Midbrain (tissue), 1 donor: ENCODE measurements at regions not wholly inside any gene's neighbourhood (a gene's known extent, or its start where the extent isn't known, plus 50 kb on each side); places are given as distances from the start of the nearest gene placed in this dataset.
"Not testable (repeated sequence)": the region's sequence is repeated elsewhere in the genome, so short reads cannot be mapped to it uniquely, and the experiment has no call there.

ENCODE experiments used
- DNase-seq: peaks from one replicate; lab custom pipeline; 2025; lab: John Stamatoyannopoulos, UW

GRCh38 chr7:87007038-87007437 lies 52.4 kb downstream of the ELAPOR2 start:
- no peak for DNase-seq

DNA sequence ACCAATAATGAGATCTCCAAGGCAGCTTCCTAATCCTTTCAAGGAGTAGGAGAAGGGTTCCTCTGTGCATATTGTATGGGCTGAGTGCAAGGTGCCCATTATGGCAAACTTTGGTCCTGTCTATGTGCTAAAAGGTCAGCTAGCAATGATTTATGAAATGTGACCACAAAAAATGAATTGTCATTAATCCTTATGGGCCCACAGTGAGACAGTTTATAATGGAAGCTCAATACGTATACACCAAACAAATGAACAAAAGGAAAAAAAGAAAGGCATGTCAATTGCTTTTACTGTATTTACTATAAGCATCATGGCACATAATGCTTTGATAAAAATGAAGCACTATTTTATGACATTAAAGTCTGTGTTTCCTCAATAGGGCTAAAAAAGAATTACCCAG lies 54.5 kb downstream of the ELAPOR2 start:
- DNase-seq: no peak

DNA sequence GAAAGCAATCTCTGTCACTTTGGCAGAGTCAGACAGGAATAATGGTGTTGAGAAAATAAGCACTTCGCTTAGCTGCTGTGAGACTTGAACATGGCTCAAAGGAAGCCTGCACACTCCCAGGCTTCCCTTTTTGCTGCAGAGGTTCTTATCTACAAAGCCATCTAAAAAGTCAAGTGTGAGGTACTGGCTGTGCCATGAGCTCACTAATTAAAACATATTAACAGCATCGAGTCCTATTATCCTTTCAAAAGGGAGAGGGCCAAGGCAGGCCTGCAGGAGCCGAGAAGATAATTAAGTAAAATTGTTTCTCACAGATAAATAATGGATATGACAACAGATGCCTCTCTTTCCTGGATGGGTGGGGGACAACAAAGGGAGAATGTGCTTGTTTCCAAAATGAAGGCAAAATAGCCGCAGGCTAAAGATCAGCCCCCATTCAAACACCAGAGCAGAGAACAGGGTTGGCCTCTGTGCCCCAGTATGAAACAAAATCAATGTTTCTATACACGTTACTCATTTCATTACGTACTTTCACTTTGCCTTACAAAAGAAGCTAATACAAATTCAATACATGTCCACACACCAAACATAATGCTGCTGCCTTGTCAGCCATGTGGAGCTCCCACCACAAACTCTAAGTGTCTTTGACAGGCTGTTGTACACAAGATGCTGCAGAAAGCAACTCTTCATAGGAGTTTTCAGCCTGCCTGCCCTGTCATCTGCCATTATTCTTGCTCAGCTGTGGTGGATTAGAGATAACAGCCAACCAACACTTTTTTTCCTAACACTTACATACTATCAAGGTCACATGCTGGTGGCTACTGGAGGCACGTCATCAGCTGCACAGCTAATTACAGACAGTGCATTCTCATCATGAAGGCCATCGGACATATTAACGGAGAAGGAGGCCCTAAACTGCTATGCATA lies 55.3 kb downstream of the ELAPOR2 start:
- peak; percentile 29 for DNase-seq

DNA sequence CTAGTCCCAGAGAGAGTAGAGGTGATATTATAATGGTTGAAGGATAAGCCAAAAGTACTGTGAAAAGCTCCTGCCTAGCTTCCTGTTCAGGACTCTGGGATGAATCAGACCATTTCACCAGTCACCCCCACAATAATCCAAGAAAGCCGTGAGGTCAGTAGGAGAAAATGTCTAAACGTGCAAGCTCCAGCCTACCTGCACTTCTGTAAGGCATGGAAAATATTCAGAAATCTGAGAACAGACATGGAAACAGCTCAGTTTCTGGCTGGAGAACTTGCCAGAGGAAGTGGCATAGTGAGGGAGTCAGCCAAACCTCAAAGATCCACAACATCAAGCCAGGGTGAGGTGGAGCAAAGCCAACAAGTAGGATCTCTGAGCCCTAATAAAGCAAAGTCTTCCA lies 58.2 kb downstream of the ELAPOR2 start:
- DNase-seq: peak; percentile 17

DNA sequence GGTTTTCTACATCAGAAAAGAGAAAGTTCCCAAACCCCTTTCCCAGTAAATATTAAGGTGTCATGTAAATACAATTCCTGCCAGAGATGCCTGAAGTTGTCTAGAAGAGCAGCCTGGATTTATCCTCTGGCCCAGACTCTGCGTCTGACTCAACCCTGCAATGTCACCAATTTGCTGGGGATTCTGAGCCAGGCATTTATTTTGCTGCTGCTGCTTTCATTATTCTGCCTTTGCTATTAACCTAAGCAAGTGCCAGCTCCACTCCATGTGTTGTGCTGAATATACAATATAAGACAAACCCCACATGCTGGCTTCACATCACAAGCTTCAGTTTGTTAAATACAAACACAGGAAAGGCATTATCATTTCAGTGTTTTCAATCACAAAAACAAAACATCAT lies 59.1 kb downstream of the ELAPOR2 start:
- peak; percentile 54 for DNase-seq

DNA sequence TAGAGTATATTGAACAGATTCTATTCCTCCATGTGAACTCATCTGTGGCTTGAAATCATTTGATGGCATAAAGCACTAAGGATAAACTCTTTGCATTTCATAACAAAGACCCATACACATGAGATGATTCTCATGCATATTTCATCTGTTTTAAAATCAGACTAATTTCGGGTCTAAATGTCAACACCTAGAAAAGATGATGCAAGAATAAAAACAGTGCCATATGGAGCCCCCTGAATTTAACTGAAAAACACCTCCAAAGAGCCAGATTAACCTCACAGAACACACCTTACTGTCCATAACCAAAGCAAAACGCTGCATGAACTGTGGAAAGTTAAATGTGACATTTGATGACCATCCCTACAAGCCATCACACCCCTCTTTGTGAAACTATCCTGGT lies 59.7 kb downstream of the ELAPOR2 start:
- DNase-seq: no peak

- no peak for DNase-seq
These were observed 63.6 kb downstream of the ELAPOR2 start for GRCh38 chr7:86995814-86996213.

- no peak for DNase-seq
These were observed 64.3 kb downstream of the ELAPOR2 start for GRCh38 chr7:86995052-86995725.

DNA sequence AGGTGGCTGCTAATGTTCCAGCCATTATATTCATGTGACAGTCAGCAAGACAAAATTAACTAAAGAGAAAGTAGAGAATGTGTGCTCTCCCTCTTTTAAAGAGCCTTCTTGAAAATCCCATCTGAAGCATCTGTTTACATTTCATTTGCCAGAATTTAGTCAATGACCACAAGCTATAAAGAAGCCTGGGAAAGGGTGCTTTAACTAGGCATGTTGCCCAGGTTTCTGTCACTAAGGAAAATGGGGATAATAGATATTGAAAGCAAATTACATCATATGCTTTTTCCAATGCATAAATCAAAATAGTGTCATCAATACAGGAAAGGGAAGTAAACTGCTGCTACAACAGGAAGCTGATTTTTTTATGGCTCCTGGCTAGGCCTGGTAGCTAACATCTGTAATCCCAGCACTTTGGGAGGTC lies 67.7 kb downstream of the ELAPOR2 start:
- DNase-seq: no peak

DNA sequence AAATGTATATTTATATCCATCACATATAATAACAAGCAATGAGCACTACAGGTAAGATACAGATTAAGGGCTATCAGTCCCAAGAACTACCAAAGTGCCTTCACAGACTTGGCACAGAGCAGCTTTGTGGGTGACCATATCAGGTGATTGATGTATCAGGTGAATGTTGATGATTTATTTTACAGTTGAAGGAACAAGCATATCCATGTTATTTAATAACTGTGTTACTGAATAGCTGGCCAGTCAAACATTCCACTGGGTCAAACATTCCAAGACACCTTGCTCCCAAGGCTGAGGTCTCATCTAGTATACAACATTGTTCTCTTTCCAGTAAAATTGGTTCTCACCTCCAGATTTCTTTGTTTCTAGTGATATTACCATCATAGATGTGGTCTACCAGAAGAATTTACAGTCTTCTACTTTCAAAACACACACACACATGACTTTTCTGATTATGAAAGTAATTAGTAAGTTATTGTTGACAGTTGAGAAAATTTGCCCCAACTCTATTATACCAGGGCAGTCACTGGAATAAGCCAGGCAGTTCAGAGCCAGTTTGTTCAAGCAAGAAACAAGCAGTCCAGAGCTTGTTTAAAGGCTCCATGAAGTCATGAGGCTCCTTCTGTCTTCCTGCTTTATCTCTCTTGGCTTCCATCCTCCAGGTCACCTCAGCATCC lies 68.2 kb downstream of the ELAPOR2 start:
- no peak for DNase-seq

- DNase-seq: no peak
These were observed 70.0 kb downstream of the ELAPOR2 start for GRCh38 chr7:86989407-86989806.

DNA sequence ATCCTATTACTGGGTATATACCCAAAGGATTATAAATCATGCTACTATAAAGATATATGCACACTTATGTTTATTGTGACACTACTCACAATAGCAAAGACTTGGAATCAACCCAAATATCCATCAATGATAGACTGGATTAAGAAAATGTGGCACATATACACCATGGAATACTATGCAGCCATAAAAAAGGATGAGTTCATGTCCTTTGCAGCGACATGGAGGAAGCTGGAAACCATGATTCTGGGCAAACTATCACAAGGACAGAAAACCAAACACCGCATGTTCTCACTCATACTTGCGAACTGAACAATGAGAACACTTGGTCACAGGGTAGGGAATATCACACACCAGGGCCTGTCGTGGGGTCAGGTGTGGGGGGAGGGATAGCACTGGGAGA lies 71.6 kb downstream of the ELAPOR2 start:
- DNase-seq: not testable (repeated sequence)

- not testable (repeated sequence) for DNase-seq
These were observed 72.1 kb downstream of the ELAPOR2 start for GRCh38 chr7:86987358-86987757.

- not testable (repeated sequence) for DNase-seq
These were observed 74.1 kb downstream of the ELAPOR2 start for GRCh38 chr7:86985342-86985741.

DNA sequence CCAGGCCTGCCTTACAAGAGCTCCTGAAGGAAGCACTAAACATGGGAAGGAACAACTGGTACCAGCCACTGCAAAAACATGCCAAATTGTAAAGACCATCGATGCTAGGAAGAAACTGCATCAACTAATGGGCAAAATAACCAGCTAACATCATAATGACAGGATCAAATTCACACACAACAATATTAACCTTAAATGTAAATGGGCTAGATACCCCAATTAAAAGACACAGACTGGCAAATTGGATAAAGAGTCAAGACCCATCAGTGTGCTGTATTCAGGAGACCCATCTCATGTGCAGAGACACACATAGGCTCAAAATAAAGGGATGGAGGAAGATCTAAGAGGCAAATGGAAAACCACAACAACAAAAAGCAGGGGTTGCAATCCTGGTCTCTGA lies 75.8 kb downstream of the ELAPOR2 start:
- not testable (repeated sequence) for DNase-seq

DNA sequence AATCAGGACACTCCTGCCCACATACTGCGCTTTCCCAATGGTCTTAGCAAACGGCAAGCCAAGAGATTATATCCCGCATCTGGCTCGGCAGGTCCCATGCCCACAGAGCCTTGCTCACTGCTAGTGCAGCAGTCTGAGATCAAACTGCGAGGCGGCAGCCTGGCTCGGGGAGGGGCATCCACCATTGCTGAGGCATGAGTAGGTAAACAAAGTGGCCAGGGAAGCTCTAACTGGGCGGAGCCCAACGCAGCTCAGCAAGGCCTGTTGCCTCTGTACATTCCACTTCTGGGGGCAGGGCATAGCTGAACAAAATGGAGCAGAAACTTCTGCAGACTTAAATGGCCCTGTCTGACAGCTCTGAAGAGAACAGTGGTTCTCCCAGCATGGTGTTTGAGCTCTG lies 77.5 kb downstream of the ELAPOR2 start:
- DNase-seq: not testable (repeated sequence)

GRCh38 chr7:86981127-86981526 lies 78.3 kb downstream of the ELAPOR2 start:
- no peak for DNase-seq

DNA sequence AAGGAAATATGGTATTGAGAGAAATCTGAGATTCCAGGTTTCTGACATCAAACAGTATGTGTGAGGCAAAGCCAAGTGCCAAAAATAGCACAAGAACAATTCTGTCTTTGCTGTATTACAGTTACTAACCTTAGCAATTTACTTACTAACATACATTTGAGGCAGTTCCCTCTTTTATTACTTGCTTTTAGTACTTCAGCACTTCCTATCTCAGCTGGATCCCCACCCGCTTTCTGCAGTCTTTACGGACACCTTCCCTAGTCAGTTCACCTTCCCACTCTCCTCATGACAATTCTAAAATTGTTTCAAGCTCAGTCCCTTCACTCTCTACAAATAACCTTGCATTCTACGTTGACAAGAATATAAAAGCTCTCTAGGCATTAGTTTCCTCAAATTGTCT lies 79.2 kb downstream of the ELAPOR2 start:
- DNase-seq: no peak

DNA sequence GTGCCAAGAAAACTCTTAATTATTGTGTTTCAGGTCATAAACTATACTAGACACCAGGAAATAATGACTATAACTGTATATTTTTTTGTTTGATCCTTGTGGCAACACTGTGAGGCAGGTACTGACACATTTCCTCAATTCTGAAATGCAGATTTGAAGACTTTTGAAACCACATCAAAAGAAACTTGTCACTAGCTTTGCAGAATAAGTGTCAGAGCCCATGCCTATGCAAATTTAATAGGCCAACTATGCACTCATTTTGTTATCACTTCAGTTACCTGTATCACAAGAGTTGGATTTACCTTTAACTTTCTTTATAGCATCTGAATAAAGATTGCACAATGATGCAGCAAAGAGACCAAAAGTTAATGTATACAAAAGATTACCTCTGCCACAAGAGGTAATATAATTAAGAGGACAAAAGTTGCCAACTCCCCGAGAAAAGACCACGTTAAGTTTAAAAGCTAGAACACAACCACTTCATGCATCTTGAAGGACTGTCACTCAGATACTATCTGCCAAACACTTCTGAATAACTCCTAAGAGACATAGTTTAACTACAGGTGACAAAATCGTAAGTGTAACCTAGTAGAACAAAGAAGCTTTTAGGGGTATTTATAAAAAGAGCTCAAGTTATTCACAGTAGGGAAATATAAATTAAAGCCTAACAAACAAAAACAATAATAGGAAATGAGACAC lies 80.5 kb downstream of the ELAPOR2 start:
- no peak for DNase-seq

DNA sequence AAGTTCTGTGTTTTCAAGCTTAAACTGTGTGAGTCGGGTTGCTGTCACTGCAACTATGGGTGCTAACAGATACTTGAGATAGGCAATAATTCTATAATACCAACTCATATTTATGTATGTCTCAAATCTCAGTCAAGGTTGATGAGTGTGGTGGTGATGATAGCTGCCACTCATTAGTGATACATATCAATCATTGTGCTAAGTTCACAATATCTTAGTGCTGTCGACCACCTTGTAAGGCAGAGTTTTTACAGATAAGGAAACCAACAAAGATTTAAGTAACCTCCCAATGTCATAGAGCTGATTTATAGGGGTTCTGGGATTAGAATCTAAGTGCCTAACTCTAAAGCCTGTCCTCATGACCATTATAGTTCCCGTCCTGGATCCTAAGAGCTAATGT lies 82.5 kb downstream of the ELAPOR2 start:
- no peak for DNase-seq

DNA sequence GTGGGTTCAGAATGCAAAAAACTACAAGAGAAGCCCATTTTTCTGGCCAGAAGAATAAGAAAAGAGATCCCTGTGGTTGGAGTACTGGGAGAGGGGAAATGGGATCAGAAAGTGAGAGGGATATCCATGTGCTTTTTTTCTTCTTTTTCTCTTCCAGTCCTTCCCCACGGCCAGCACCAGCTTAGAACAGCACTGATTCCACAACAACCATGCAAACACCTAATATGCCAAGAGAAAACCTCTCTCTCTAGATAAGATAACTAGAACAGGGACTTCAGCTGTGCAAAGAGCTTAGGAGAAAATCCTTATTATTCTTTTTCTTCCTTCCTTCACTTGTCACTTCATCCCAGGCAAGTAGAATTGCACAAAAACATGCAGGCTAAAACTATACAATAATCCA lies 83.5 kb downstream of the ELAPOR2 start:
- DNase-seq: no peak

- no peak for DNase-seq
These were observed 84.0 kb downstream of the ELAPOR2 start for GRCh38 chr7:86975449-86975848.
